DND-41 (cell line): ENCODE measurements at regions not wholly inside any gene's neighbourhood (a gene's known extent, or its start where the extent isn't known, plus 50 kb on each side); places are given as distances from the start of the nearest gene placed in this dataset.

ENCODE experiments used
- EZH2 ChIP-seq: IDR thresholded peaks from 3 replicates; pipeline ENCODE4 v1.6.1; 2012; ENCODE audit warnings: borderline replicate concordance, low read depth, mild to moderate bottlenecking, moderate library complexity, low read length, inconsistent platforms; ENCODE audit not compliant: severe bottlenecking
- TF ChIP-seq, protein P1 (sequence below): IDR thresholded peaks from 2 replicates; pipeline ENCODE4 v1.5.1; 2012; ENCODE audit warnings: borderline replicate concordance, low read length, moderate library complexity, mild to moderate bottlenecking; ENCODE audit not compliant: poor library complexity, severe bottlenecking; ENCODE audit errors: extremely low read depth

DNA sequence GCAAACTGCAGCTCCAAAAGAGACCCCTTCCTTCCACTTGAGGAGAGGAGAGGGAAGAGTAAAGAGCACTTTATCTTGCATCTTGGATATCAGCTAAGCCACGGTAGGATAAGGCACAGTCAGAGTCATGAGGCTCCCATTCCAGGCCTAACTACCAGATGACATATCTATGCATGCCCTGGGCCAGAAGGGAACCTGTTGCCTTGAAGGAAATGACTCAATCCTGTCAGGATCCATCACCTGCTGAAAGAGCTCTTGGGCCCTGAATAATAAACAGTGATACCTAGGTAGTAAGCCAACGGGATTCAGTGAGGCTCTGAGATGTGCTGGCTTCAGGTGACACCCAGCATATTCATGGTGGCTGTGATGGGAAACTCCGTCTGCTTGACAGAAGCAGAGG lies 118.5 kb upstream of the EPHA3 start:
- TF ChIP-seq, protein P1, sequence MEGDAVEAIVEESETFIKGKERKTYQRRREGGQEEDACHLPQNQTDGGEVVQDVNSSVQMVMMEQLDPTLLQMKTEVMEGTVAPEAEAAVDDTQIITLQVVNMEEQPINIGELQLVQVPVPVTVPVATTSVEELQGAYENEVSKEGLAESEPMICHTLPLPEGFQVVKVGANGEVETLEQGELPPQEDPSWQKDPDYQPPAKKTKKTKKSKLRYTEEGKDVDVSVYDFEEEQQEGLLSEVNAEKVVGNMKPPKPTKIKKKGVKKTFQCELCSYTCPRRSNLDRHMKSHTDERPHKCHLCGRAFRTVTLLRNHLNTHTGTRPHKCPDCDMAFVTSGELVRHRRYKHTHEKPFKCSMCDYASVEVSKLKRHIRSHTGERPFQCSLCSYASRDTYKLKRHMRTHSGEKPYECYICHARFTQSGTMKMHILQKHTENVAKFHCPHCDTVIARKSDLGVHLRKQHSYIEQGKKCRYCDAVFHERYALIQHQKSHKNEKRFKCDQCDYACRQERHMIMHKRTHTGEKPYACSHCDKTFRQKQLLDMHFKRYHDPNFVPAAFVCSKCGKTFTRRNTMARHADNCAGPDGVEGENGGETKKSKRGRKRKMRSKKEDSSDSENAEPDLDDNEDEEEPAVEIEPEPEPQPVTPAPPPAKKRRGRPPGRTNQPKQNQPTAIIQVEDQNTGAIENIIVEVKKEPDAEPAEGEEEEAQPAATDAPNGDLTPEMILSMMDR = no peak
- no peak for TF ChIP-seq EZH2
